NCI-H524 (cell line): ENCODE measurements at regions not wholly inside any gene's neighbourhood (a gene's known extent, or its start where the extent isn't known, plus 50 kb on each side); places are given as distances from the start of the nearest gene placed in this dataset.
"Not testable (repeated sequence)": the region's sequence is repeated elsewhere in the genome, so short reads cannot be mapped to it uniquely, and the experiment has no call there.

Experiments
- DNase-seq, 2 experiments: peaks; one replicate each; lab custom pipeline; 2025; lab: John Stamatoyannopoulos, UW

DNA sequence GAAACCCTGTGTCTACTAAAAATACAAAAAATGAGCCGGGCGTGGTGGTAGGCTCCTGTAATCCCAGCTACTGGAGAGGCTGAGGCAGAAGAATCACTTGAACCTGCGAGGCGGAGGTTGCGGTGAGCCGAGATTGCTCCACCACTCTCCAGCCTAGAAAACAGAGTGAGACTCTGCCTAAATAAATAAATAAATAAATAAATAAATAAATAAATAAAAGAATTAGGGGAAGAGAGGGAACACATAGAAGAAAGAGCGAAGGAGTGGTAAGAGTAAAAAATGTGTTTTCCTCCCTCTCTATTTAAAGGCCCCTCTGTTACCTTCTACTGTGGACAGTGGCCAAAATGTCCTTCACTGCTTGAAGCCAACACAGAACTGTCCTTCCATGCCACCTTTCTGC is 103.9 kb upstream of the SOX21 start:
- DNase-seq = no peak

DNA sequence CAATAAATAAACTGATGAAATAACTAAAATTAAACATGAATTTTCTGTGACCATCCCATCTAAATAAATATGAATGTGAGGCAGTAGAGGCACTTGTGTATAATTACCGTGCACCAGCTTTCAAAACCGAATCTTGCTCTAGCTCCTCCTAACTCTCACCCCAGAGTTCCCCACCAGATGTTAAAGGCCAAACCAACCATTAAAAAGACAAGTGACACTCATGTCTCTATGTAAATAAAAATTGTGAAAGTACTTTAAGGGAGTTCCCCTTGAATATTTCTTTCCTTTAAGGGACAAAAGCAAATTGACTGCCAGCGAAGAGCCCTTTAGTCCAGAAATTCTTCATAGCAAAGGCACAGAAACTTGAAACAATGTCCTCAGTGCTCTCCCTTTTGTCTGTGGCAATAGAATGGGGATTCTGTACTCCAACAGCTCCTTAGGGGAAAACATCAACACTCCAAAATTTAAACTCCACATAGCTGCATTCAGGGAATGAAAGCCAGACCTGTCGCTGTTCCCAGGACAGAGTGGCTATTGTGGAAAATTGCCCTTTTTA is 101.7 kb upstream of the SOX21 start:
- no peak for DNase-seq

DNA sequence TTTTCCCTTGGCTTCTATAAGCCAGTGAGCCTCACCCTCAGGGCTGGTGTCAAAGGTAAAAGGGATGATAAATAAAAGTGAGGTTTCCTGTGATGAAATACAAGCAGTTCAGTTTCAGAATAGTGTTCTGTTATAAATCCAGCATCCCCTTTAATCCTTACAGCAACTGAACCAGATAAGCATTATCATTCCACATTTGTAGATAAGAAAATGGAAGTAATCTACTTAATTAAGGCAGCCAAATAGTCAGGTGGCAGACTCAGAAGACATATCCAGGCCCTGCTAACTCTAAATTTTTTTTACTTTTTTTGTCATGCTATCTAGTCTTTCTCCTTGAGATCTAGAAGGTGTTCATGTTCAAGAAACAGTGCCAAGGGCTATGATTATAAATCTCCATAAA is 99.4 kb upstream of the SOX21 start:
- no peak for DNase-seq

DNA sequence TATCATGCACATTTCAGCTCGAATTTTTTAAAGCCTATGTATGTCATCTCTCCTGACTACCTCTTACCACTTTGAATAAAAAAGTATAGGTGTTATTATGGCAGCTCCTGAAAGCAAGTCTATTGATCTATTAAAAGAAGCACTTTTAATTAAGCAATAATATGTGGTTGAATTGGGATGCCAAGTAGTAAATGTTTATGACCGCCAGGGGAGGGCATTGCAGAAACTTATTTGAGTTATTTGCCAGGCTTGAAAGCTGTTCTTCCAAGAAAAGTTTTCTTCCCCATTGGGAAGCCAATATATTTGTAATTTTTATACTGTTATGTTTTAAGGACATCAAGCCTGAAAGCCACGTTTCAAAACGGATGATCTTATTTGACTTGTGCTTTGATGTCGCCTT is 88.1 kb upstream of the SOX21 start:
- DNase-seq = no peak

DNA sequence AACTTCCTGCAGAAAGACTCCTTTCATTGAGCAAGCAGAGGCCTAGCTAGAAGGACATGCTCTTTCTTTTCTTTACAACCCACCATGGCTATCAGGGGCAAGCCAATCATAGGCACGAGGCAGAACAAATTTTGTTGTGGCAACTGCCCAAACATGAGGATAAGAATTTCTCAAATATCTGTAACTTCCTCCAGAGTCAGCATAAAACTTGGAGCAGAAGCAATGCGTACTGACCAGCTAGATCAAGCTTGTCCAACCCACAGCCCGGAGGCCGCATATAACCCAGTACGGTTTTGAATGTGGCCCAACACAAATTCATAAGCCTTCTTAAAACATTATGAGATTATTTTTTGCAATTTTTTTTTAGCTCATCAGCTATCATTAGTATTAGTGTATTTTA is 87.0 kb upstream of the SOX21 start:
- no peak for DNase-seq

DNA sequence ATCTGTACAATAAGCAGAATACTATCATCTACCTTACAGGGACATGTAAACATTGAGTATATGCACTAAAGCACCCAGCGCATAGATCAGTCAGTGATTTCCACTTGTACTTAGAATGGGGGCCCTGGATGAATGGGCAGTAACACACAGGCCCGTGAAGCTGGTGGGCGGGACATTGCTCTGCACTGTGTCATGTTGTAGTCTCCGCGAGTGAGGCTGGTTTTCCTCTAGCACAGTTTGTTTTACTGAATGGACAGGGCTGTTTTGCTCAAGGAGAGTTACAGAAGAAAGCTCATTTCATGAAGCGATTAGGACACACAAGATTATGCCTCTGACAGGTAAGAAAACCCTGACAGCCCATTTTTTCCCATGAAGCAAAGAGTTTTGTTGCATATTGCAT is 86.4 kb upstream of the SOX21 start:
- DNase-seq = no peak

DNA sequence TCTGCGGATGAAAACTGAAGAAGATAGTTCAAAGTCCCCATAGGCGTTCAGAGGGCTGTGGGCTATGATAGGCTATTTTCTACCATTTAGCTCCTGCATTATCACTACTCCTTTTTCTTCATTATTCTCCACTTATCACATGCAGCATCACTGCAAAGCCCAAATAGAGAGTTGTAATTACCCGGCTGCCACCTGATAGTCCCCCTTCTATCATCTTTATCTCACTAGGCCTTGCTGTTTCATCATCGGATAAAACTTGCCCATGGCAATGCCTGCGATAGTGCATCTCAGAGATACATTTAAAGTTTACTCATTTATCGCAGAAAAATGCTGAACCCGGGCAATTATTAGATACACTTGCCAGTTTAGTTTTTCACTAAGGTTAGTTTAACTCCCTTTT is 82.9 kb upstream of the SOX21 start:
- DNase-seq = no peak

DNA sequence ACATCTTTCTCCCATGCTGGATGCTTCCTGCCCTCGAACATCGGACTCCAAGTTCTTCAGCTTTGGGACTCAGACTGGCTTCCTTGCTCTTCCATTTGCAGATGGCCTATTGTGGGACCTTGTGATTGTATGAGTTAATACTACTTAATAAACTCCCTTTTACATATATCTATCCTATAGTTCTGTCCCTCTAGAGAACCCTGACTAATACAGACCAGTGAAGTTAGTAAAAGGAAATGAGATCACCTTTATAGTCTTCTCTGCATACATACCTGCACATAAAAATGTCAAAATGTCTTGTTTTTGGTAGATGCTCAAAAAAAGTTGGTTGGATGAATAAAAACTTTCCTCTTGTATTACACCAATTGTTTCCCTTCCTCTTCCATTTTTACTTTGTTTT is 73.9 kb upstream of the SOX21 start:
- DNase-seq = not testable (repeated sequence)

DNA sequence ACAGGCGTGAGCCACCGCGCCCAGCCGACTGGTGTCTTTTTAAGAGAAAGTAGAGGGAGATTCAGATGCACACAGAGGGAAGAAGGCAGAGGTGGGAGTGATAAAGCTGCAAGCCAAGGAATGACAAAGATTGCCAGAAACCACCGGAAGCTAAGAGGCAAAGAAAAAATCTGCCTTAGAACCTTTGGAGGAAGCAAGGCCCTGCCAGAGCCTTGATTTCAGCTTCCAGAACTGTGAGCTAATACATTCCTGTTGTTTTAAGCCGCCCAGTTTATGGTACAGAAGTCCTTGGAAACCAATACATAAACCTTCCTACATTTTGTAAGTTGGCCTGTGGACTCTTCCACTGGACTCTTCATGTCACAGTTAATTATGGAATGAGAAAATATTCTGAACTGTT is 71.7 kb upstream of the SOX21 start:
- DNase-seq = no peak

DNA sequence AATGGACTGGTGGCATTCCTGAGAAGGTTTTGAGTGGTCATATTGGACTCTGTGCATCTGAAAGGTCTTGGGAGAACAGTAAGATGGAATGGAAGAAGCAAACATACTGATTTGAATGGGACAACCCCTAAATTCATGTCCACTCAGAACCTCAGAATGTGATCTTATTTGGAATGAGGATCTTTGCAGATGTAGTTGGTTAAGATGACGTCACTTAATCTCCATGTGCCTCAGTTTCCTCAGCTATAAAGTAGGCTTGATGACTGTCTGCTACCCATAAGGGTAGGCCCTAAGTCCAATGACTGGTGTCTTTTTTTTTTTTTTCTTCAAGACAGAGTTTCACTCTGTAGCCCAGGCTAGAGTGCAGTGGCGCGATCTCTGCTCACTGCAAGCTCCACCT is 71.1 kb upstream of the SOX21 start:
- DNase-seq = no peak

DNA sequence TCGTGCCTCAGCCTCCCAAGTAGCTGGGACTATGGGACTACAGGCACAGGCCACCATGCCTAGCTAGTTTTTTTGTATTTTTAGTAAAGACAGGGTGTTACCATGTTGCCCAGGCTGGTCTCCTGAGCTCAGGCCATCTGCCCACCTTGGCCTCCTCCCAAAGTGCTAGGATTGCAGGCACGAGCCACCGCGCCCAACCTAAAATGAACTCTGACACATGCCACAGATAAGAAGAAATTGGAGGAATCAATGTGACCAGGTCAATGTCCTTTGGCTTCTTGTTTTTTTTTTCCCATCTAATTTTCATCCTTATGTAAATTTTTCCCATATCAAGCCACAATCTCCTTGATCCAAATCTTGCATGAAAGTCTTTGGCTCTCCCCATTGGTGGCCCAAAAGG is 68.1 kb upstream of the SOX21 start:
- no peak for DNase-seq

DNA sequence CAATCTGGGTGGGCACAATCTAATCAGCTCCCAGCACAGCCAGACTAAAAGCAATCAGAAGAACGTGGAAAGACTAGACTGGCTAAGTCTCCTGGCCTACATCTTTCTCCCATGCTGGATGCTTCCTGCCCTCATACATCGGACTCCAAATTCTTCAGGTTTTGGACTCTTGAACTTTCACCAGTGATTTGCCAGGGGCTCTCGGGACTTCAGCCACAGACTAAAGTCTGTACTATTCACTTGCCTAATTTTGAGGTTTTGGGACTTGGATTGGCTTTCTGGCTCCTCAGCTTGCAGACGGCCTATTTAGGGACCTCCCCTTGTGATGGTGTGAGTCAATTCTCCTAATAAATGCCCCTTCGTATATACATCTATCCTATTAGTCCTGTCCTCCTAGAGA is 66.6 kb upstream of the SOX21 start:
- DNase-seq = no peak

DNA sequence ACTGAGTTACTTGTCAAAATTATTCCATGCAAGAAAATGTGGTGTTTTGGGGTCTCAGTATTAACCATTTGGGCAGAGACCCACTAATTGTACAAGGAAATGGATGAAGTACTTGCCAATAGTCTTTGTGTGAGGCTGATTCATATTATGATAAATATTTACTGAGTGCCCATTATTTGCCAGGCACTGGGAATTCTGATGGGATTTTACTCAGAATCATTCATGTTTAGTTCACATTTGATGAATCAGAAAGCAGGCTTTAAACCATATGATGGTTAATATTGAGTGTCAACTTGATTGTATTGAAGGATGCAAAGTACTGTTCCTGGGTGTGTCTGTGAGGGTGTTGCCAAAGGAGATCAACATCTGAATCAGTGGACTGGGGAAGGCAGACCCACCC is 66.2 kb upstream of the SOX21 start:
- no peak for DNase-seq

DNA sequence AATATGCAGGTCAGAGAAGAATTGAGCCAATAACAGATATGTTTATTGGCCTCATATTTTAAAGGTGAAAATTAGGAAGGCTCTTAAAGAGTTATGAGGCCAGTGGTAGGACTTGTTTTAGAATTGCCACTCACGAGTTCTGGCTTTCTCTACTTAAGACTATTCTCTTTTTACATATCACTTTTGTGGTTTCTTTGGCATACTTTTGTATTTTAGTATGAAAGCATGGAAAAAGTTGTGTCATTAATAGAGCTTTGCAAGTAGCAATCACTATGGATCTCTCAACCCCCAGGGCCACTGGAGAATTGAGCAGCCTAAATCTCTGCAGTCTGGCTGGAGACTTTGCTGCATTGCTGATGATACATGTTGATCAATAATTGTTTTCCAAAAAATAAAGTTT is 64.6 kb upstream of the SOX21 start:
- no peak for DNase-seq

DNA sequence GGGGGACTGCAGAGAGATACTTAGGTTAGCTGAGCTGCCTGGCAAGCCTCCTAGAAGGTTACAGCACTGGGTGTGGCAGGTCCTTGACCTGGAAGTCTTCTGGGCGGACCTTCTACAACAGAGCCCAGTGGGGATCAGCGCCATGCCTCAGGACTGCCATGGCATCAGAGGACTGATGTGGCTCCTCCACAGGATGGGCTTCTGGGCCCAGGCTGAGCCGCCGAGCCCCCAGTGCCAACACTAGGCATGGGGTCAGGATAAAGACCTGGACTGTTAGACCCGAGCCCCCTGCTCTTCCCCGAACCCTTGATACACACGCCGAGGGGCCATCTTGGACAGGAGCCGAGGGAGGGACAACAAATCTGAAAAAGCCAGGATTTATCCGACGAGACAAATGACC is 64.0 kb upstream of the SOX21 start:
- no peak for DNase-seq

DNA sequence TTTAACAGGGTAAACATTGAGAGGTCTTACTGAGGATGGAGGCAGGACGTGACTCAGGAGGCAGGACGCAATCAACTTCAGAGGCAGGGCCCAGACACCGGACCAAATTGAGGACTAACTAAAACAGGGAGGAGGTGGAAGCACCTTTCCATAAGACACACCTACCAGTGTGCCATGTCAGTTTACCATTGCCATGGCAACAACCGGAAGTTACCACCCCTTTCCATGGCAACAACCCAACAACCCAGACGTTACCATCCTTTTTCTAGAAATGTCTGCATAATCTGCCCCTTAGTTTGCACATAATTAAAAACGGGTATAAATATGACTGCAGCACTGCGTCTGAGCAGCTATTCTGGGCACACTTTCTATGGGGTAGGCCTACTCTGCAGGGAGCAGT is 53.5 kb upstream of the SOX21 start:
- DNase-seq = no peak

DNA sequence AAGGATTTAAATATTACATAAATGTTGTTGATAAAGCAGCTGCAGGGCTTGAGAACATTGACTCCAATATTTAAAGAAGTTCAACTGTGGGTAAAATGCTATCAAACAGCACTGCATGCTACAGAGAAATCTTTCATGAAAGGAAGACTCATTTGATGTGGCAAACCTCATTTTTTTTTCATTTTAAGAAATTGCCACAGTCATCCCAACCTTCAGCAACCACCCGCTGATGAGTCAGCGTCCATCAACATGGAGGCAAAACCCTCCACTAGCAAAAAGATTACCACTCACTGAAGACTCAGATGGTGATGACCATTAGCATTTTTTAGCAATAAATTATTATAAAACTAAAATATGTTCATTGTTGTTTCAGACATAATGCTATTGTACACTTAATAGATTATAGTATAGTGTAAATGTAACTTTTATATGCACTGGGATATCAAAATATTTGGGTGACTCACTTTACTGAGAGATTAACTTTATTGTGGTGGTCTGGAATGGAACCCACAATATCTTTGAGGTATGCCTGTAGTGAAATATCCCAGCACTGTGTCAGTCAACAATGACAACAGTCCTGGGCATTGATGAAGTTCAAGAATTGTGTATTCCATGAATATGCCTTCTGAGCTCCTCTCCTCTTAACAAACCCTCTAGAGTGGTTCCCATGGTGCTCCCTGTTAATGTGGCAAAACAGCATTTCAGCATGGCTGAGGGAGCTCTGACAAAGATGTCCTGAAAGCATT is 52.4 kb upstream of the SOX21 start:
- no peak for DNase-seq
